Peyer's patch (tissue), 4 donors: ENCODE measurements at regions not wholly inside any gene's neighbourhood (a gene's known extent, or its start where the extent isn't known, plus 50 kb on each side); places are given as distances from the start of the nearest gene placed in this dataset.

Source experiments
- CTCF ChIP-seq, 6 experiments: fragments of 450-650 bp in 4 of 6; fragments of 200-600 bp in 2 of 6; sonication (generic) in 1 of 6; IDR thresholded peaks; one replicate each; pipeline ENCODE4 v1.5.1; 2017 to 2019; ENCODE audit warnings: antibody characterized with exemption in 6 of 6, mild to moderate bottlenecking in 3 of 6, moderate library complexity in 1 of 6
- POLR2A ChIP-seq, 2 donors: fragments of 450-650 bp; IDR thresholded peaks; one replicate each; pipeline ENCODE4 v1.5.1; 2017; ENCODE audit warnings: antibody characterized with exemption in 2 of 2, mild to moderate bottlenecking in 2 of 2, moderate library complexity in 2 of 2

DNA sequence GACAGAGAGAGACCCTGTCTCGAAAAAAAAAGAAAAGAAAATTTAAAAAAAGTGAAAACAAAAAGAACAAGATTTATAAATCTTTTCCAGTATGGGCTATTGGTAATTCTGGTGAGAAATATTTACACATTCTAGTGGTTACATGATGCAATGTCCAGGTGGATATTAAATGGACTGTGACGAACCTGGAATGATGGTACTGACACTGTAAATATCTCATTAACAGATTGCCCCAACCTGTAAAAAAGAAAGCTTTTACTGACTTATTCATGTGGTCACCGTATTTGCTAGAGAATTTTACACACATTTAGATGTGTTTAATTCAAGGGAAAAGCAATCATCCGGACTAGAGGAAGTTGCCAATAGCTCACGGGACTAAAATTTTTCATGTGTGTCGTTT is 162.1 kb upstream of the LRIG1 start:
- no peak for TF ChIP-seq POLR2A (IDR thresholded peaks at IDR 0.05)
- no peak for TF ChIP-seq CTCF (IDR thresholded peaks at IDR 0.05)
